B cell (primary cell): ENCODE measurements at regions not wholly inside any gene's neighbourhood (a gene's known extent, or its start where the extent isn't known, plus 50 kb on each side); places are given as distances from the start of the nearest gene placed in this dataset.

Source experiments
- EZH2 ChIP-seq: IDR thresholded peaks from 2 replicates; pipeline ENCODE4 v1.6.1; 2012; ENCODE audit warnings: borderline replicate concordance, low read depth, mild to moderate bottlenecking, moderate library complexity, low read length; ENCODE audit not compliant: insufficient read depth, poor library complexity, severe bottlenecking
- TF ChIP-seq, protein P1 (sequence below): fragments of 200-600 bp; IDR thresholded peaks from one replicate; pipeline ENCODE4 v1.8.0; 2022; ENCODE audit warnings: antibody characterized with exemption, mild to moderate bottlenecking

GRCh38 chr6:56335726-56336125 is 88.3 kb upstream of the COL21A1 start:
- TF ChIP-seq, protein P1, sequence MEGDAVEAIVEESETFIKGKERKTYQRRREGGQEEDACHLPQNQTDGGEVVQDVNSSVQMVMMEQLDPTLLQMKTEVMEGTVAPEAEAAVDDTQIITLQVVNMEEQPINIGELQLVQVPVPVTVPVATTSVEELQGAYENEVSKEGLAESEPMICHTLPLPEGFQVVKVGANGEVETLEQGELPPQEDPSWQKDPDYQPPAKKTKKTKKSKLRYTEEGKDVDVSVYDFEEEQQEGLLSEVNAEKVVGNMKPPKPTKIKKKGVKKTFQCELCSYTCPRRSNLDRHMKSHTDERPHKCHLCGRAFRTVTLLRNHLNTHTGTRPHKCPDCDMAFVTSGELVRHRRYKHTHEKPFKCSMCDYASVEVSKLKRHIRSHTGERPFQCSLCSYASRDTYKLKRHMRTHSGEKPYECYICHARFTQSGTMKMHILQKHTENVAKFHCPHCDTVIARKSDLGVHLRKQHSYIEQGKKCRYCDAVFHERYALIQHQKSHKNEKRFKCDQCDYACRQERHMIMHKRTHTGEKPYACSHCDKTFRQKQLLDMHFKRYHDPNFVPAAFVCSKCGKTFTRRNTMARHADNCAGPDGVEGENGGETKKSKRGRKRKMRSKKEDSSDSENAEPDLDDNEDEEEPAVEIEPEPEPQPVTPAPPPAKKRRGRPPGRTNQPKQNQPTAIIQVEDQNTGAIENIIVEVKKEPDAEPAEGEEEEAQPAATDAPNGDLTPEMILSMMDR, result no peak
- TF ChIP-seq EZH2, result no peak
